ENCODE measurements at regions not wholly inside any gene's neighbourhood (a gene's known extent, or its start where the extent isn't known, plus 50 kb on each side); places are given as distances from the start of the nearest gene placed in this dataset.

DNA sequence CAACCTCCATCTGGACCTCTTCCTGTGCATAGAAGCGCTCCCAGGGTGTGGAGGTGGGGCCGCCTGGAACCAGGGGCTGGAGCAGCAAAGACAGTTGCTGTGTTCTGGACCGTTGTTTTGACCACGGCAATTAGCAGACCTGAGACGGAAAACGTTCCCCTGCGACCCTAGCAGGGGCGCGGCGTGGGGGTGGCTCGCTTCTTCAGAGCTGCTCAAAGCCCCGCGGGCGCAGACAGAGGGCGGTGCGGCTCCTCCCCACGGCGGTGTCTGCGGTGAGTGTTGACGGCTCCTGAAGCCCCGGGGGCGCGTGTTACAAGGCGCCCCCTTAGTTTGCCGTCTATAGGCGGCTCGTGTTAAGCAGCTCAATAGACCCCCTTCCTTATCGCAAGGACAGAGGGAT, 79.2 kb downstream of the TRIML1 start:
- WGBS, 2 donors = 52 to 86% methylated on average over 28 of the region's 28 CpGs
- H3K4me1 ChIP-seq = no peaks in the 10 kb centered on the region
- no peak overlapping the region for H3K4me3 ChIP-seq
- no peak for TF ChIP-seq EP300 (IDR thresholded peaks at IDR 0.05)
- no peak for TF ChIP-seq POLR2AphosphoS5 (IDR thresholded peaks at IDR 0.05)
- intact Hi-C loops (cut with DNase I) = no loop called here
- no peaks in the 10 kb centered on the region for H3K9me3 ChIP-seq
- no peak overlapping the region for H3K27ac ChIP-seq
- H3K27me3 ChIP-seq = no peaks in the 10 kb centered on the region
- H3K36me3 ChIP-seq = no peaks in the 10 kb centered on the region
- no peak for DNase-seq

DNA sequence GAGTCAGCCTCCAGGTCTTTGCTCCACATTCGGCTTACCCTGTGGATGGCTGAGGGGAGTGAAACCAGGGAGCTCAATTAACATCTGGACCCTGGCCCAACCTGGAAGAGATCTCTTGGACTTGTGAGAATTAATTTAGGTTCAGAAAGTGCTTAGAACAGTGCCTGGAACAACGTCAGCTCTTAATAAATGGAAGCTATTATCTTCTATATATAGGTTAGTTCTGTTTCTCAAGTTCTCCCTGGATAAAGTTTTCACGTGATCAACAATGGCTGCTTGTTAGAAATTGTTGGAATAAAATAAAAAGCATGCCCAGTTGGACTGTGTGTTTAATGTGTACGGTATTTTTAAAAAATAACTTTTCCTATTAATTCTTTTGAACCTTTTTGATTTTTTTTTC, 80.8 kb downstream of the TRIML1 start:
- H3K27me3 ChIP-seq = no peaks in the 10 kb centered on the region

DNA sequence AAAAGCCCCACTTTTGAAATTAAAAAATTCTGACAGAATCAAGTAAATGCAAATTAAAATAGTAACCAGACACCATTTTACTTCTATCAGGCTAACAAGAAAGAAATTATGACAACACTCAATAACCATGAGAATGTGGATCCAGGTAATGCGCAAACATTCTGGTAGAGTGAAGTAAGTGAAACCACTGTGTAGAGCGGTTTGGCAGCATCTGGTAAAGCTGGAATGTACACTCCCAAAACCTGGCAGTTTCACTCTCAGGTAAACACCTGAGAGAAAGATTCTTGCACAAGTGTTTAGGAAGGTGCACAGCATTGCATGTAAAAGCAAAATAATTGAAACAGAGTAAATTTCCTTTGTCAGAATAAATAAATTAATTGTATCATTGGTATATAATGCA, 81.8 kb downstream of the TRIML1 start:
- Histone ChIP-seq H3K9me3 (no peaks in the 10 kb centered on the region), H3K27me3 (no peaks in the 10 kb centered on the region), H3K4me1 (no peaks in the 10 kb centered on the region), H3K27ac (no peak overlapping the region), H3K36me3 (no peaks in the 10 kb centered on the region), H3K4me3 (no peak overlapping the region)
- DNase-seq = no peak
- TF ChIP-seq EP300 (IDR thresholded peaks at IDR 0.05) = no peak
- TF ChIP-seq, protein P1, sequence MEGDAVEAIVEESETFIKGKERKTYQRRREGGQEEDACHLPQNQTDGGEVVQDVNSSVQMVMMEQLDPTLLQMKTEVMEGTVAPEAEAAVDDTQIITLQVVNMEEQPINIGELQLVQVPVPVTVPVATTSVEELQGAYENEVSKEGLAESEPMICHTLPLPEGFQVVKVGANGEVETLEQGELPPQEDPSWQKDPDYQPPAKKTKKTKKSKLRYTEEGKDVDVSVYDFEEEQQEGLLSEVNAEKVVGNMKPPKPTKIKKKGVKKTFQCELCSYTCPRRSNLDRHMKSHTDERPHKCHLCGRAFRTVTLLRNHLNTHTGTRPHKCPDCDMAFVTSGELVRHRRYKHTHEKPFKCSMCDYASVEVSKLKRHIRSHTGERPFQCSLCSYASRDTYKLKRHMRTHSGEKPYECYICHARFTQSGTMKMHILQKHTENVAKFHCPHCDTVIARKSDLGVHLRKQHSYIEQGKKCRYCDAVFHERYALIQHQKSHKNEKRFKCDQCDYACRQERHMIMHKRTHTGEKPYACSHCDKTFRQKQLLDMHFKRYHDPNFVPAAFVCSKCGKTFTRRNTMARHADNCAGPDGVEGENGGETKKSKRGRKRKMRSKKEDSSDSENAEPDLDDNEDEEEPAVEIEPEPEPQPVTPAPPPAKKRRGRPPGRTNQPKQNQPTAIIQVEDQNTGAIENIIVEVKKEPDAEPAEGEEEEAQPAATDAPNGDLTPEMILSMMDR (IDR thresholded peaks at IDR 0.05) = no peak
- TF ChIP-seq POLR2AphosphoS5 (IDR thresholded peaks at IDR 0.05) = no peak
- TF ChIP-seq POLR2A (IDR thresholded peaks at IDR 0.05) = no peak
- 88 to 93% methylated on average over 2 of the region's 2 CpGs for WGBS, 2 donors
- intact Hi-C loops (cut with DNase I) = no loop called here

More for the DNA sequence above, 80.8 kb downstream of the TRIML1 start:
- Histone ChIP-seq H3K4me3 (no peak overlapping the region), H3K27ac (no peak overlapping the region), H3K4me1 (no peaks in the 10 kb centered on the region), H3K9me3 (no peaks in the 10 kb centered on the region), H3K36me3 (no peaks in the 10 kb centered on the region)
- intact Hi-C loops (cut with DNase I) = no loop called here
- 81 to 84% methylated on average over 4 of the region's 4 CpGs for WGBS, 2 donors
- TF ChIP-seq POLR2AphosphoS5 (IDR thresholded peaks at IDR 0.05) (no peak), EP300 (IDR thresholded peaks at IDR 0.05) (no peak), POLR2A (IDR thresholded peaks at IDR 0.05) (no peak)
- TF ChIP-seq, protein P1 (IDR thresholded peaks at IDR 0.05) = no peak
- DNase-seq = no peak

DNA sequence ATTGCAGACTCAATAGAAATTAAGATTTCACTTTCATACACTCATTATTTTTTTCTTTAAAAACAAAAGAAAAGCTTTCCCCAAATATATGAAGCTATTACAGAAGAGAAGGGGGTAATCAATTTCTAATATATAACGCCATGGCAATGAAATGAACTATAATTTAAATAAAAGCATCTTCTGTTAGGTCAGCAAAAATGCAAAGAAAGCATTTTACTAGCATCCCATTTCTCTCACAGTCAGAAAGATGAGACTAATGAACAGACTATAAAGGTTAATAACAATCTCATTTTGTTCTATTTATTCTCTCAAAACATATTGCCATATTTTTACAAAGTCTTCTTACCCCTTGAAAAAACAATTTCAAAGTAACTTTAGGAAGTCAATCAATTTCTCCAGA, 89.0 kb downstream of the TRIML1 start:
- H3K27ac ChIP-seq = no peak overlapping the region
- H3K36me3 ChIP-seq = no peaks in the 10 kb centered on the region
- TF ChIP-seq, protein P1 (IDR thresholded peaks at IDR 0.05) = no peak
- TF ChIP-seq POLR2A (IDR thresholded peaks at IDR 0.05) = no peak
- DNase-seq = no peak
- intact Hi-C loops (cut with DNase I) = no loop called here
- no peaks in the 10 kb centered on the region for H3K4me1 ChIP-seq
- no peaks in the 10 kb centered on the region for H3K9me3 ChIP-seq
- WGBS, 2 donors = 89% methylated on average over 1 of the region's 1 CpG
- no peak overlapping the region for H3K4me3 ChIP-seq
- H3K27me3 ChIP-seq = no peaks in the 10 kb centered on the region

DNA sequence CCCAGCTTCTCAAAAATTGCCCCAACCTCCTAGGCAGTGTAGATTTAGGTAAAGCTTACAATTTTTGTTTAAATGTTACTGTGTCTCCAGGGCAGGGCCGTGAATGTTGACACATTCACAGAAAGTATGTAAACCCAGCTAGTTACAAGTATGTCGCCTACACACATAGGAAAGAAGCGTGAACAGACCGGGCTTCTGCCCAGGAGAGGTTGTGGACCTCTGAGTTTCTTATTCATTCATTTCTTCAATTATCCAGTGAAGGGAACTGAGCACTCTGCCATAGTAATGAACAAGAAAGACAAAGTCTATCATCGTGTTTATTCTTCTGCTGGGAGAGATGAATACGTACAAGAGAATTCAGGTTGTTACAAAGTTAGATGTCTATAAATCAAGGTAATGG, 93.2 kb downstream of the TRIML1 start:
- Histone ChIP-seq H3K4me3 (no peak overlapping the region), H3K27ac (no peak overlapping the region), H3K36me3 (no peaks in the 10 kb centered on the region), H3K9me3 (no peaks in the 10 kb centered on the region), H3K4me1 (no peaks in the 10 kb centered on the region), H3K27me3 (no peaks in the 10 kb centered on the region)
- DNase-seq = no peak
- no peak for TF ChIP-seq POLR2A (IDR thresholded peaks at IDR 0.05)
- TF ChIP-seq, protein P1 (IDR thresholded peaks at IDR 0.05) = no peak
- intact Hi-C loops (cut with DNase I) = no loop called here
- 55 to 72% methylated on average over 6 of the region's 6 CpGs for WGBS, 2 donors
